ENCODE measurements at regions not wholly inside any gene's neighbourhood (a gene's known extent, or its start where the extent isn't known, plus 50 kb on each side); places are given as distances from the start of the nearest gene placed in this dataset.

DNA sequence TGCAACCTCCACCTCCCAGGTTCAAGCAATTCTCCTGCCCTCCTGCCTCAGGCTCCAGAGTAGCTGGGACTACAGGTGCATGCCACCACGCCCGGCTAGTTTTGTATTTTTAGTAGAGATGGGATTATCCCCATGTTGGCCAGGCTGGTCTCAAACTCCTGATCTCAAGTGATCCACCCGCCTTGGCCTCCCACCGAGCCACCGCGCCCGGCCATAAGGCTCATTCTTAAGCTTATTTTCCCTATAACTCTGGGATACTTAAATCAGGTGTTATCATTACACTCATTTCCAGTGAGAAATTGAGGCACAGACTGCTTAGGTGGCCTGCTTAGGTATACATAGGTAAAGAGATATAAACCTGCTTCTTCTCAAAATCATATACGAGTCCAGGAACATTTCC is 188.3 kb upstream of the MTNR1B start (continued):
- no peak for TF ChIP-seq RAD21 (conservative IDR thresholded peaks at IDR 0.05)
- no peak for TF ChIP-seq MXI1 (conservative IDR thresholded peaks at IDR 0.05; ENCODE audit: poor library complexity, severe bottlenecking)

DNA sequence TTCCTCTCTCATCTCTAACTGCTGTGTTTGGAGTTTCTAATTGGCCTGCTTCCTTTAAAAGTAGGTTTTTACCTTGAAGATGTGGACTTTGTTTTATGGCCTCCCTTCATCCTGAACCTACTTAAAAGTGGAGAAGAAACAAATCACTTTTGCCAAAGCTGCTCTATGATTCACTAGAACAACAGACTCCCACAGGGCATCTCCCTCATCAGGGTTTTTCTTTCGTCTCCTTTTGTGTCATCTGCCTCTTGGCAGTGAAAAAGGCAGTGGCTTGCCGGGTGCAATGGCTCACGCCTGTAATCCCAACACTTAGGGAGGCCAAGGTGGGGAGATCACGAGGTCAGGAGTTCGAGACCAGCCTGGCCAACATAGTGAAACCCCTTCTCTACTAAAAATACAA is 186.6 kb upstream of the MTNR1B start:
- Histone ChIP-seq H3K27me3 (ENCODE audit: insufficient read depth, low read depth, low read length) (no peaks in the 10 kb centered on the region), H3K27ac (ENCODE audit: low read length) (no peak overlapping the region), H3K9me3 (ENCODE audit: low read length) (no peaks in the 10 kb centered on the region), H3K79me2 (replicated peaks; ENCODE audit: insufficient read depth, low read length) (no peaks in the 10 kb centered on the region), H4K20me1 (ENCODE audit: insufficient read depth) (no peaks in the 10 kb centered on the region), H2AFZ (ENCODE audit: low read depth, low read length) (no peak overlapping the region), H3K4me3 (ENCODE audit: low read length) (no peak overlapping the region), H3K4me2 (ENCODE audit: low read length) (no peak overlapping the region), H3K9me2 (ENCODE audit: insufficient read depth, low read length) (no peaks in the 10 kb centered on the region), H3K36me3 (ENCODE audit: insufficient read depth, low read length) (peaks cover 8% of the 10 kb centered on the region), H3F3A (ENCODE audit: insufficient read depth, low read length, poor library complexity, severe bottlenecking) (no peaks in the 10 kb centered on the region), H3K9ac (ENCODE audit: low read length) (no peak overlapping the region)
- TF ChIP-seq RAD21 (conservative IDR thresholded peaks at IDR 0.05) (no peak), TAF1 (IDR thresholded peaks at IDR 0.05; ENCODE audit: low read depth) (no peak)

DNA sequence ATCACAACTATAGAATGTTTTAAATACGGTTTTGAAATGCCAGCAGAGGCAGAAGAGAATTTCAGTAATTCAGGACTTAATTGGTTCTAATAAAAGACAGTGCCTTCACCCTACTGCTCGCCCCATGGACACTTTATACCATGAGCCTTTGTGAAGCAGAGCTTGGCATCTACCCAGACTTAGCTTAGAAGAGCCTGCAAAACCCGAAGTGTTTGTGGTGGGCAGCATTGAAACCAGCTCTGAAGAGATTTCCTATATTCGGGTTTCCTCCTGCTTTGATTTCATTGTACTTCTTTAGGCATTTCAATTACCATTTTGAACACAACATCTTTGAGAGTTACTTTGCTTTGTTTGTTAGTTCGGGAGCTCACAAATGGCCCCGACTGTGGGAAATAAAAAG is 185.1 kb upstream of the MTNR1B start:
- TF ChIP-seq EP300 (conservative IDR thresholded peaks at IDR 0.05; ENCODE audit: poor library complexity, severe bottlenecking) (no peak), TAF1 (IDR thresholded peaks at IDR 0.05; ENCODE audit: low read depth) (no peak), RAD21 (conservative IDR thresholded peaks at IDR 0.05) (no peak), EZH2 (IDR thresholded peaks at IDR 0.05; ENCODE audit: borderline replicate concordance, insufficient read depth, low read length, poor library complexity, severe bottlenecking) (no peak), SMC3 (conservative IDR thresholded peaks at IDR 0.05; ENCODE audit: poor library complexity) (no peak), POLR2AphosphoS5 (IDR thresholded peaks at IDR 0.05) (no peak)
- no peaks in the 10 kb centered on the region for H3K9me2 ChIP-seq (ENCODE audit: insufficient read depth, low read length)
- H3K27me3 ChIP-seq (ENCODE audit: insufficient read depth, low read depth, low read length), result no peaks in the 10 kb centered on the region
- H2AFZ ChIP-seq (ENCODE audit: low read depth, low read length), result no peak overlapping the region
- H3K9me3 ChIP-seq (ENCODE audit: low read length), result no peaks in the 10 kb centered on the region
- H3K27ac ChIP-seq (ENCODE audit: low read length), result no peak overlapping the region
- H3K4me2 ChIP-seq (ENCODE audit: low read length), result no peak overlapping the region
- no peaks in the 10 kb centered on the region for H3F3A ChIP-seq (ENCODE audit: insufficient read depth, low read length, poor library complexity, severe bottlenecking)
- H3K36me3 ChIP-seq (ENCODE audit: insufficient read depth, low read length), result peaks cover 8% of the 10 kb centered on the region
- H4K20me1 ChIP-seq (ENCODE audit: insufficient read depth), result no peaks in the 10 kb centered on the region
- H3K79me2 ChIP-seq (replicated peaks; ENCODE audit: insufficient read depth, low read length), result no peaks in the 10 kb centered on the region
- H3K4me3 ChIP-seq (ENCODE audit: low read length), result no peak overlapping the region
- H3K9ac ChIP-seq (ENCODE audit: low read length), result no peak overlapping the region

DNA sequence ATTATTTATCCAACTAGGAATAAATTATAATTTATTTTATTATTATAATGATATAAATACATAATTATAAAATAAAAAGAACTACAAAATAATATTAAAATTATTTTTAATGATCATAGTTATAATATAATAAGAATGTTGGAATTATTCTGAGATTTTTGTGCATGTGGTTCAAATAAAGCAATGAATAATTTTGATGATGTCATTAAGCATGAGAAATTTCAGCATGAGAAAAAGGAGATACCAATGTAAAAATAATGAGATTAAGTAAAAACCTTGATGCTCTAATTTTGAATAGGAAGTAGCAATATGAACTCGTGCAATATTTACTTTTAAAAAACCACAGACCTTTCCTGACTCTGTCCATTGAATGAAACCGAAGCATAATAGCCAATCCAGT is 181.8 kb upstream of the MTNR1B start:
- Histone ChIP-seq H3F3A (ENCODE audit: insufficient read depth, low read length, poor library complexity, severe bottlenecking) (no peaks in the 10 kb centered on the region), H2AFZ (ENCODE audit: low read depth, low read length) (no peak overlapping the region), H3K79me2 (replicated peaks; ENCODE audit: insufficient read depth, low read length) (no peaks in the 10 kb centered on the region), H3K27me3 (ENCODE audit: insufficient read depth, low read depth, low read length) (no peaks in the 10 kb centered on the region), H3K9me2 (ENCODE audit: insufficient read depth, low read length) (no peaks in the 10 kb centered on the region), H3K9me3 (ENCODE audit: low read length) (no peaks in the 10 kb centered on the region), H3K4me3 (ENCODE audit: low read length) (no peak overlapping the region), H3K27ac (ENCODE audit: low read length) (no peak overlapping the region), H3K9ac (ENCODE audit: low read length) (no peak overlapping the region), H3K4me2 (ENCODE audit: low read length) (no peak overlapping the region), H3K36me3 (ENCODE audit: insufficient read depth, low read length) (peaks cover 18% of the 10 kb centered on the region), H4K20me1 (ENCODE audit: insufficient read depth) (no peaks in the 10 kb centered on the region)
- TF ChIP-seq POLR2AphosphoS5 (IDR thresholded peaks at IDR 0.05), result no peak
- TF ChIP-seq, protein P1, sequence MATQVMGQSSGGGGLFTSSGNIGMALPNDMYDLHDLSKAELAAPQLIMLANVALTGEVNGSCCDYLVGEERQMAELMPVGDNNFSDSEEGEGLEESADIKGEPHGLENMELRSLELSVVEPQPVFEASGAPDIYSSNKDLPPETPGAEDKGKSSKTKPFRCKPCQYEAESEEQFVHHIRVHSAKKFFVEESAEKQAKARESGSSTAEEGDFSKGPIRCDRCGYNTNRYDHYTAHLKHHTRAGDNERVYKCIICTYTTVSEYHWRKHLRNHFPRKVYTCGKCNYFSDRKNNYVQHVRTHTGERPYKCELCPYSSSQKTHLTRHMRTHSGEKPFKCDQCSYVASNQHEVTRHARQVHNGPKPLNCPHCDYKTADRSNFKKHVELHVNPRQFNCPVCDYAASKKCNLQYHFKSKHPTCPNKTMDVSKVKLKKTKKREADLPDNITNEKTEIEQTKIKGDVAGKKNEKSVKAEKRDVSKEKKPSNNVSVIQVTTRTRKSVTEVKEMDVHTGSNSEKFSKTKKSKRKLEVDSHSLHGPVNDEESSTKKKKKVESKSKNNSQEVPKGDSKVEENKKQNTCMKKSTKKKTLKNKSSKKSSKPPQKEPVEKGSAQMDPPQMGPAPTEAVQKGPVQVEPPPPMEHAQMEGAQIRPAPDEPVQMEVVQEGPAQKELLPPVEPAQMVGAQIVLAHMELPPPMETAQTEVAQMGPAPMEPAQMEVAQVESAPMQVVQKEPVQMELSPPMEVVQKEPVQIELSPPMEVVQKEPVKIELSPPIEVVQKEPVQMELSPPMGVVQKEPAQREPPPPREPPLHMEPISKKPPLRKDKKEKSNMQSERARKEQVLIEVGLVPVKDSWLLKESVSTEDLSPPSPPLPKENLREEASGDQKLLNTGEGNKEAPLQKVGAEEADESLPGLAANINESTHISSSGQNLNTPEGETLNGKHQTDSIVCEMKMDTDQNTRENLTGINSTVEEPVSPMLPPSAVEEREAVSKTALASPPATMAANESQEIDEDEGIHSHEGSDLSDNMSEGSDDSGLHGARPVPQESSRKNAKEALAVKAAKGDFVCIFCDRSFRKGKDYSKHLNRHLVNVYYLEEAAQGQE (IDR thresholded peaks at IDR 0.05; ENCODE audit: borderline replicate concordance), result no peak
- TF ChIP-seq, protein P2, sequence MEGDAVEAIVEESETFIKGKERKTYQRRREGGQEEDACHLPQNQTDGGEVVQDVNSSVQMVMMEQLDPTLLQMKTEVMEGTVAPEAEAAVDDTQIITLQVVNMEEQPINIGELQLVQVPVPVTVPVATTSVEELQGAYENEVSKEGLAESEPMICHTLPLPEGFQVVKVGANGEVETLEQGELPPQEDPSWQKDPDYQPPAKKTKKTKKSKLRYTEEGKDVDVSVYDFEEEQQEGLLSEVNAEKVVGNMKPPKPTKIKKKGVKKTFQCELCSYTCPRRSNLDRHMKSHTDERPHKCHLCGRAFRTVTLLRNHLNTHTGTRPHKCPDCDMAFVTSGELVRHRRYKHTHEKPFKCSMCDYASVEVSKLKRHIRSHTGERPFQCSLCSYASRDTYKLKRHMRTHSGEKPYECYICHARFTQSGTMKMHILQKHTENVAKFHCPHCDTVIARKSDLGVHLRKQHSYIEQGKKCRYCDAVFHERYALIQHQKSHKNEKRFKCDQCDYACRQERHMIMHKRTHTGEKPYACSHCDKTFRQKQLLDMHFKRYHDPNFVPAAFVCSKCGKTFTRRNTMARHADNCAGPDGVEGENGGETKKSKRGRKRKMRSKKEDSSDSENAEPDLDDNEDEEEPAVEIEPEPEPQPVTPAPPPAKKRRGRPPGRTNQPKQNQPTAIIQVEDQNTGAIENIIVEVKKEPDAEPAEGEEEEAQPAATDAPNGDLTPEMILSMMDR (IDR thresholded peaks at IDR 0.05; ENCODE audit: poor library complexity, severe bottlenecking), result no peak
- no peak for TF ChIP-seq SMC3 (conservative IDR thresholded peaks at IDR 0.05; ENCODE audit: poor library complexity)
- no peak for TF ChIP-seq RAD21 (conservative IDR thresholded peaks at IDR 0.05)
- no peak for TF ChIP-seq EZH2 (IDR thresholded peaks at IDR 0.05; ENCODE audit: borderline replicate concordance, insufficient read depth, low read length, poor library complexity, severe bottlenecking)
- TF ChIP-seq MXI1 (conservative IDR thresholded peaks at IDR 0.05; ENCODE audit: poor library complexity, severe bottlenecking), result no peak
- no peak for TF ChIP-seq EP300 (conservative IDR thresholded peaks at IDR 0.05; ENCODE audit: poor library complexity, severe bottlenecking)
- no peak for TF ChIP-seq TAF1 (IDR thresholded peaks at IDR 0.05; ENCODE audit: low read depth)

Measured in neural cell (in vitro differentiated cells).